ENCODE measurements at regions not wholly inside any gene's neighbourhood (a gene's known extent, or its start where the extent isn't known, plus 50 kb on each side); places are given as distances from the start of the nearest gene placed in this dataset.

DNA sequence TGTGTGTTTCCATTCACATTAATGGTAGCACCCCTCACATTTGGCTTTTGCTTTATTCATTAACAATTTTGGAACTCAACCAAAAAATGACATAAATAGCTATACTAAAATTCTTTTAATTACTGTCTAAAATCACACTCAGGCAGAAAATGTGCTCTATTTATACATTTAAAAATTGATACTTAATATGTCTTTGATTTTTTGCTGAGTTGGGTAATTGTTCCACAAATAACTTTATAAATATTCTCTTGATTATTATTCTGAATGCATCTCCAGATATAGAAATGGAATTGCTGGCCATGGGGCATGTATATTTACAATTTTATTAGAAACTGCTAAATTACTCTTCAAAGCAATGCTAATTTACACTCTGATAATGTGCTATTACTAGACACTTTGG is 658.7 kb upstream of the CHRM3 start:
- Histone ChIP-seq H3K4me2 (ENCODE audit: insufficient read depth, low read length) (no peak overlapping the region), H3K9ac (replicated peaks; ENCODE audit: extremely low read depth, insufficient read depth, low read length) (no peak overlapping the region), H3K27me3 (ENCODE audit: control insufficient read depth in 2 of 2, insufficient read depth in 2 of 2, low read length in 2 of 2) (no peaks in the 10 kb centered on the region), H2AFZ (ENCODE audit: low read depth, low read length) (no peak overlapping the region), H3K9me1 (replicated peaks; ENCODE audit: control insufficient read depth, extremely low read depth, insufficient read depth, low read length) (no peaks in the 10 kb centered on the region), H4K20me1 (replicated peaks; ENCODE audit: control insufficient read depth, extremely low read depth, insufficient read depth, low read length) (no peaks in the 10 kb centered on the region), H3K9me3 (replicated peaks; ENCODE audit: control insufficient read depth, insufficient read depth, low read length) (no peaks in the 10 kb centered on the region), H3K36me3 (ENCODE audit: control insufficient read depth in 2 of 2, extremely low read depth in 1 of 2, insufficient read depth in 2 of 2, low read length in 2 of 2) (no peaks in the 10 kb centered on the region), H3K79me2 (ENCODE audit: control insufficient read depth, insufficient read depth, low read length) (no peaks in the 10 kb centered on the region), H3K27ac (ENCODE audit: insufficient read depth, low read depth, low read length) (no peak overlapping the region), H3K4me1 (ENCODE audit: control insufficient read depth, extremely low read depth, insufficient read depth, low read length) (no peaks in the 10 kb centered on the region), H3K4me3 (replicated peaks in 1 of 3; ENCODE audit: insufficient read depth in 1 of 3, low read depth in 1 of 3, low read length in 3 of 3) (no peak overlapping the region)
- FAIRE-seq (no peak), DNase-seq (ENCODE audit: low read depth, low spot score) (no peak)
- no peak for TF ChIP-seq EZH2 (IDR thresholded peaks at IDR 0.05; ENCODE audit: borderline replicate concordance, low read depth, low read length, severe bottlenecking)
- TF ChIP-seq POLR2AphosphoS5 (IDR thresholded peaks at IDR 0.05; ENCODE audit: insufficient read depth, low read depth, low read length) = no peak
- TF ChIP-seq, protein P1, sequence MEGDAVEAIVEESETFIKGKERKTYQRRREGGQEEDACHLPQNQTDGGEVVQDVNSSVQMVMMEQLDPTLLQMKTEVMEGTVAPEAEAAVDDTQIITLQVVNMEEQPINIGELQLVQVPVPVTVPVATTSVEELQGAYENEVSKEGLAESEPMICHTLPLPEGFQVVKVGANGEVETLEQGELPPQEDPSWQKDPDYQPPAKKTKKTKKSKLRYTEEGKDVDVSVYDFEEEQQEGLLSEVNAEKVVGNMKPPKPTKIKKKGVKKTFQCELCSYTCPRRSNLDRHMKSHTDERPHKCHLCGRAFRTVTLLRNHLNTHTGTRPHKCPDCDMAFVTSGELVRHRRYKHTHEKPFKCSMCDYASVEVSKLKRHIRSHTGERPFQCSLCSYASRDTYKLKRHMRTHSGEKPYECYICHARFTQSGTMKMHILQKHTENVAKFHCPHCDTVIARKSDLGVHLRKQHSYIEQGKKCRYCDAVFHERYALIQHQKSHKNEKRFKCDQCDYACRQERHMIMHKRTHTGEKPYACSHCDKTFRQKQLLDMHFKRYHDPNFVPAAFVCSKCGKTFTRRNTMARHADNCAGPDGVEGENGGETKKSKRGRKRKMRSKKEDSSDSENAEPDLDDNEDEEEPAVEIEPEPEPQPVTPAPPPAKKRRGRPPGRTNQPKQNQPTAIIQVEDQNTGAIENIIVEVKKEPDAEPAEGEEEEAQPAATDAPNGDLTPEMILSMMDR (IDR thresholded peaks at IDR 0.05; ENCODE audit: extremely low read depth in 1 of 2, insufficient read depth in 1 of 2, low read depth in 1 of 2, low read length in 2 of 2) = no peak
- TF ChIP-seq FOS (IDR thresholded peaks at IDR 0.05; ENCODE audit: borderline replicate concordance, insufficient read depth, low read length) = no peak
- no peak for TF ChIP-seq MYC (IDR thresholded peaks at IDR 0.05; ENCODE audit: low read depth, low read length)
- TF ChIP-seq GATA2 (IDR thresholded peaks at IDR 0.05; ENCODE audit: insufficient read depth, insufficient read length, low read depth, low read length) = no peak
- TF ChIP-seq, protein P2, sequence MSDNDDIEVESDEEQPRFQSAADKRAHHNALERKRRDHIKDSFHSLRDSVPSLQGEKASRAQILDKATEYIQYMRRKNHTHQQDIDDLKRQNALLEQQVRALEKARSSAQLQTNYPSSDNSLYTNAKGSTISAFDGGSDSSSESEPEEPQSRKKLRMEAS (IDR thresholded peaks at IDR 0.05; ENCODE audit: insufficient read depth, insufficient read length) = no peak
- TF ChIP-seq POLR2A (IDR thresholded peaks at IDR 0.05; ENCODE audit: low read depth, low read length) = no peak
- TF ChIP-seq JUN (IDR thresholded peaks at IDR 0.05; ENCODE audit: borderline replicate concordance, insufficient read depth, insufficient read length, low read depth) = no peak
- dilution Hi-C loops (cut with MboI; ENCODE audit: extremely low pct_ligation_motif_present, low sequenced_read_pairs) = no loop called here
- no TSS peak for BruUV-seq (replicated peaks)
- POLR2A ChIA-PET = no interaction called here
- intact Hi-C loops (cut with micrococcal nuclease) = no loop called here
- CTCF ChIA-PET = no interaction called here

Measured in endothelial cell of umbilical vein (primary cell).